Tibial artery (tissue), 4 donors: ENCODE measurements at regions not wholly inside any gene's neighbourhood (a gene's known extent, or its start where the extent isn't known, plus 50 kb on each side); places are given as distances from the start of the nearest gene placed in this dataset.

ENCODE experiments used
- DNase-seq, 2 donors: peaks; one replicate each; pipeline ENCODE4 v3.0.0-alpha.2; 2019
- H3K27ac ChIP-seq, 2 donors: fragments of 200-600 bp; sonication (generic) in 1 of 2; 1 replicate in 1 of 2; 2 replicates in 1 of 2; pipeline ENCODE4 v1.5.1; 2018 to 2019; ENCODE audit warnings: mild to moderate bottlenecking in 1 of 2
- H3K27me3 ChIP-seq, 2 donors: fragments of 200-600 bp; sonication (generic) in 1 of 2; one replicate each; pipeline versions ENCODE4 v1.5.1 to v1.6.0; 2016 to 2019
- H3K36me3 ChIP-seq, 3 donors: fragments of 200-600 bp; sonication (generic) in 2 of 3; one replicate each; pipeline ENCODE4 v1.5.1; 2016 to 2019; ENCODE audit warnings: mild to moderate bottlenecking in 2 of 3
- H3K4me1 ChIP-seq, 4 donors: fragments of 200-600 bp; sonication (generic) in 2 of 4; 1 replicate in 3 of 4; 2 replicates in 1 of 4; pipeline ENCODE4 v1.5.1; 2016 to 2019
- H3K4me3 ChIP-seq, 2 donors: fragments of 200-600 bp; sonication (generic) in 1 of 2; 1 replicate in 1 of 2; 2 replicates in 1 of 2; pipeline ENCODE4 v1.5.1; 2018 to 2019; ENCODE audit warnings: mild to moderate bottlenecking in 2 of 2
- H3K9me3 ChIP-seq, 3 donors: fragments of 200-600 bp; sonication (generic) in 1 of 3; one replicate each; pipeline ENCODE4 v1.5.1; 2016 to 2019
- intact Hi-C: fragments of 100-400 bp; cut with DNase I; formaldehyde crosslinking; loops from one replicate; pipeline ENCODE4 v1.15.0; 2023; ENCODE audit warnings: low total_unique reads
- TF ChIP-seq, protein P1 (sequence below), 2 experiments: fragments of 200-600 bp in 1 of 2; fragments of 450-650 bp in 1 of 2; IDR thresholded peaks; one replicate each; pipeline ENCODE4 v1.5.1; 2017 to 2019; ENCODE audit warnings: antibody characterized with exemption in 2 of 2, mild to moderate bottlenecking in 1 of 2, moderate library complexity in 1 of 2

DNA sequence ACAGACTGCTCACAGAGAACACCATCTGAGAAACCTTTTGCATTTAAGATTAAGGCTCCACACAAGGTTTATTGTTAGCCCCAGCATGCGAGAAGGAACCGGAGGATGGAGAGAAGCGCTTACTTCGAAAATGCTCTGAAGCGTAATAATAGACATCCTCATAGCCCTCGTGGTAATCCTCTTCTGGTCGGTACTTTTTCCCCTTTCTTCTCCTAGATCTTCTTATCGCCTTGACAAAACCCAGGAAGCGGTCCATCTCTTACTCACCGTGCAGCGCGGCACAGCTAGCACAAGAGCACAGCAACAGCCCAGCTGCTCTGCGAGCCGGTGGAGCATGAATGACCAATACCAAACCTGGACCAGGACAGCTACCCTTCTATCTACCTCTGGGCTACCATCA, 125.1 kb upstream of the GRIP1 start:
- intact Hi-C loops = no loop called here
- H3K4me1 ChIP-seq = no peaks in the 10 kb centered on the region
- TF ChIP-seq, protein P1, sequence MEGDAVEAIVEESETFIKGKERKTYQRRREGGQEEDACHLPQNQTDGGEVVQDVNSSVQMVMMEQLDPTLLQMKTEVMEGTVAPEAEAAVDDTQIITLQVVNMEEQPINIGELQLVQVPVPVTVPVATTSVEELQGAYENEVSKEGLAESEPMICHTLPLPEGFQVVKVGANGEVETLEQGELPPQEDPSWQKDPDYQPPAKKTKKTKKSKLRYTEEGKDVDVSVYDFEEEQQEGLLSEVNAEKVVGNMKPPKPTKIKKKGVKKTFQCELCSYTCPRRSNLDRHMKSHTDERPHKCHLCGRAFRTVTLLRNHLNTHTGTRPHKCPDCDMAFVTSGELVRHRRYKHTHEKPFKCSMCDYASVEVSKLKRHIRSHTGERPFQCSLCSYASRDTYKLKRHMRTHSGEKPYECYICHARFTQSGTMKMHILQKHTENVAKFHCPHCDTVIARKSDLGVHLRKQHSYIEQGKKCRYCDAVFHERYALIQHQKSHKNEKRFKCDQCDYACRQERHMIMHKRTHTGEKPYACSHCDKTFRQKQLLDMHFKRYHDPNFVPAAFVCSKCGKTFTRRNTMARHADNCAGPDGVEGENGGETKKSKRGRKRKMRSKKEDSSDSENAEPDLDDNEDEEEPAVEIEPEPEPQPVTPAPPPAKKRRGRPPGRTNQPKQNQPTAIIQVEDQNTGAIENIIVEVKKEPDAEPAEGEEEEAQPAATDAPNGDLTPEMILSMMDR (IDR thresholded peaks at IDR 0.05) = no peak
- no peaks in the 10 kb centered on the region for H3K36me3 ChIP-seq
- no peaks in the 10 kb centered on the region for H3K27me3 ChIP-seq
- no peaks in the 10 kb centered on the region for H3K9me3 ChIP-seq
- no peak overlapping the region for H3K27ac ChIP-seq
- DNase-seq = no peak
- H3K4me3 ChIP-seq = no peak overlapping the region

DNA sequence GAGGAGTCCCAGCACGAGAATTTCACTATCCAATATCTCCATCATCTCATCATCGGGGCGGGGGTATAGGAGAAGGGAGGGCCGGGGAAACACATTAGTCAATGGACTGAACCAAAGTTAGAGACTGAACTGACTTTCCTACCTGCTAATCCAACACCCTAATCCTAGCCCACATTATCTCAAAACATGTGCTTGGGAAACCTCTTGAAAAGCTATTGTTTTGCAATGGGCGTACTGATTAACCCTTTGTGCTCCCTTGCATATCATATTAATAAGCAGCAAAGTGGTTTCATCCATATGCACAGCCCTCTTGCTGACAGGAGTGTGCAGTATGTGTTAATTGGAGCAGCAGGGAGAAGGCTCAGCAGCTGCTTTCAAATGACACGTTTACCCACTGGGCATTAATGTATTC, 125.7 kb upstream of the GRIP1 start:
- Histone ChIP-seq H3K4me3 (no peak overlapping the region), H3K27ac (no peak overlapping the region), H3K27me3 (no peaks in the 10 kb centered on the region), H3K36me3 (no peaks in the 10 kb centered on the region), H3K4me1 (no peaks in the 10 kb centered on the region), H3K9me3 (no peaks in the 10 kb centered on the region)
- intact Hi-C loops = no loop called here
- TF ChIP-seq, protein P1 (IDR thresholded peaks at IDR 0.05) = no peak
- DNase-seq = no peak

DNA sequence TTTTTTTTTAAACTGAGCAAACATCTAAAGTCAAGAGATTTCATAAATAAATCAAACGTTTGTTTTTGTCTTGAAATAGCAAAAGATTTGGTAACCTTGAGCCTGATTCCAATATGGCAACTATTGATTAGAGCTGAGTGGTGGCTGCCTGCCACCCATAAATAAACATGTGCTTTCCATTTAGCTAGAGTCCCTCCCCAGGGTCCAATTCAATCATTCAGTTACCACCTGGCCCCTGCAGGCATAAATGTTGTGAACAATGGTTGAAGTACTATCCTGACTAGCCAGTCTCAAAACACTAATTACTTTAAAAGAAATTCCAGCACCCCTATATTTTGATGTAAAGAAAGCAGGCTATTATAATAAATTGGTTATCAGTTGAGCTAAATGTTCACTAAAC, 129.7 kb upstream of the GRIP1 start:
- H3K4me3 ChIP-seq = no peak overlapping the region
- DNase-seq = no peak
- no peaks in the 10 kb centered on the region for H3K9me3 ChIP-seq
- TF ChIP-seq, protein P1 (IDR thresholded peaks at IDR 0.05) = no peak
- H3K4me1 ChIP-seq = no peaks in the 10 kb centered on the region
- intact Hi-C loops = no loop called here
- H3K27ac ChIP-seq = no peak overlapping the region
- no peaks in the 10 kb centered on the region for H3K27me3 ChIP-seq
- H3K36me3 ChIP-seq = no peaks in the 10 kb centered on the region

DNA sequence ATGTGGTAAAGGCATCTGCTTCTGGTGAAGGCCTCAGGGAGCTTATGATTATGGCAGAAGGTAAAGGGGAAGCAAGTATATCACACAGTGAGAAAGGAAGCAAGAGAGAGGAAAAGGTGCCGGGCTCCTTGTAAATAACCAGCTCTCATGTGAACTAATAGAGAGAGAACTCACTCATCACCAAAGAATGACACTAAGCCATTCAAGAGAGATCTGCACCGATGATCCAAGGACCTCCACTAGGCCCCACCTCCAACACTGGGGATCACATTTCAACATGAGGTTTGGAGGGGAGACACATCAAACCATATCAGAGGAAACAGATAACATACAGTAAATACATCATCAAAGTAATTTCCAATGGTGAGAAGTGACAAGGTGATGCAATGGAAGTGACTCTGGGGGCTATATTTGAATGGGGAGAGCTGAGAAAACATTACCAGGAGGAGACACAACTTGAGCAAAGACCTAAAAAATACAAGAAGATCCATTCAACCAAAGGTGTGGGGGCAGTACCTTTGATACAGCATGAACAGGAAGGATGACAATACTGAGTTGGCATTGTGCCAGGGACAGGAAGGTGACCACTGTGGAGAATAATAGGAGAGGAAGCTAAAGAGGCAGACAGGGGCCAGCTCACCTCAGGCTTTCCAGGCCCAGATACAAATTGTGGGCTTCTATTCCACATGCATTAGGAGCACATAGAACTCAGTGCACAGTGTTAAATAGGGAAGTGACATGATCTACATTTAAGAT, 134.4 kb upstream of the GRIP1 start:
- H3K36me3 ChIP-seq = no peaks in the 10 kb centered on the region
- TF ChIP-seq, protein P1 (IDR thresholded peaks at IDR 0.05) = no peak
- intact Hi-C loops = no loop called here
- H3K4me1 ChIP-seq = no peaks in the 10 kb centered on the region
- H3K4me3 ChIP-seq = no peak overlapping the region
- no peaks in the 10 kb centered on the region for H3K27me3 ChIP-seq
- no peak for DNase-seq
- H3K27ac ChIP-seq = no peak overlapping the region
- H3K9me3 ChIP-seq = no peaks in the 10 kb centered on the region

DNA sequence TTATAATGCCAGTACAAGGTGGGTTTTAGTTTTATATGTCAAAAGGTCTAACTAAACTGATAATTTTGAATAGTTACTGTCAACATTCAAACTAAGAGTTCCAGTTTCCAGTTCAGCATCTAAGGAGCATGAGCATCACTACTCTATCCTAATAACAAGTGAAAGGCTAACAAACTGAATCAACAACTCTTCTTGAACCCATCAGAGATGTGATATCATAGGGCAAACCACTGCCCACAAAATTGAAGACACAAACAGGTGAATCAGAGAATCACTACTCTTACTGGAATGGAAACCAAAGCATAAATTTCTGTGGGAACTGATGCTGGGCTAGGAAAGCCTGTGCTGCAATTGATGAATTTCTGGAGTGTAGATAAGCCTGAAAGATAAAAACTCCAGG, 140.7 kb upstream of the GRIP1 start:
- DNase-seq = no peak
- no peaks in the 10 kb centered on the region for H3K4me1 ChIP-seq
- H3K4me3 ChIP-seq = no peak overlapping the region
- H3K9me3 ChIP-seq = no peaks in the 10 kb centered on the region
- intact Hi-C loops = no loop called here
- H3K27ac ChIP-seq = no peak overlapping the region
- TF ChIP-seq, protein P1 (IDR thresholded peaks at IDR 0.05) = no peak
- H3K27me3 ChIP-seq = no peaks in the 10 kb centered on the region
- H3K36me3 ChIP-seq = no peaks in the 10 kb centered on the region

DNA sequence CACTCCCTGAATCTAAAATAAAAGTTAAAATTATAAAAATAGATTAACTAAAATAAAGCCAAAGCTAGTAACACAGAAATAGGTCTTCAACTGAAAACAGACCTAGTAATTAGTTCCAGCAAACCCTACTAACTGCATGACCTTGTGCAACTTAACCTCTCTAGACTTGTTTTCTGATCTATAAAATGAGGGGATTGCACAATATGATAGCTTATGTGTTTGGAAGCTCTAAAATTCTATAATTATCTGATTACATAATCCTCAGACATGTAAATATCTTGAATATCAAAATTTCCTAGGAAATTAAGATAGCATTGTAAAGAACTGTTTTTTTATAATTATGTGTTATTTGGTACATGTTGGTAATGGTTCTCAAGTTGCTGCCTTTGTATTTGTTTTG, 144.1 kb upstream of the GRIP1 start:
- DNase-seq = no peak
- H3K4me3 ChIP-seq = no peak overlapping the region
- no peak overlapping the region for H3K27ac ChIP-seq
- intact Hi-C loops = no loop called here
- H3K27me3 ChIP-seq = no peaks in the 10 kb centered on the region
- no peaks in the 10 kb centered on the region for H3K4me1 ChIP-seq
- H3K36me3 ChIP-seq = no peaks in the 10 kb centered on the region
- TF ChIP-seq, protein P1 (IDR thresholded peaks at IDR 0.05) = no peak
- no peaks in the 10 kb centered on the region for H3K9me3 ChIP-seq
